Lower leg skin (tissue), 3 donors: ENCODE measurements at regions not wholly inside any gene's neighbourhood (a gene's known extent, or its start where the extent isn't known, plus 50 kb on each side); places are given as distances from the start of the nearest gene placed in this dataset.

Source experiments
- CTCF ChIP-seq, 3 donors: fragments of 450-650 bp; IDR thresholded peaks; one replicate each; pipeline ENCODE4 v1.5.1; 2016; ENCODE audit warnings: antibody characterized with exemption in 3 of 3, mild to moderate bottlenecking in 3 of 3, moderate library complexity in 2 of 3
- POLR2A ChIP-seq, 2 donors: fragments of 450-650 bp; IDR thresholded peaks; one replicate each; pipeline ENCODE4 v1.6.1; 2016 to 2017; ENCODE audit warnings: antibody characterized with exemption in 2 of 2, mild to moderate bottlenecking in 1 of 2, moderate library complexity in 1 of 2

- no peak for TF ChIP-seq CTCF (IDR thresholded peaks at IDR 0.05)
- TF ChIP-seq POLR2A (IDR thresholded peaks at IDR 0.05): no peak
Measured at GRCh38 chr1:200269256-200269655, 140.6 kb downstream of the ZNF281 start.
